ENCODE measurements at regions not wholly inside any gene's neighbourhood (a gene's known extent, or its start where the extent isn't known, plus 50 kb on each side); places are given as distances from the start of the nearest gene placed in this dataset.

GRCh38 chr11:19355601-19356000, 114.9 kb upstream of the E2F8 start:
- Histone ChIP-seq H3K36me3 (ENCODE audit: control insufficient read depth, insufficient read depth, low read length) (no peaks in the 10 kb centered on the region), H3K4me3 (replicated peaks; ENCODE audit: low read depth, low read length) (no peak overlapping the region), H3K27me3 (replicated peaks; ENCODE audit: control insufficient read depth, insufficient read depth, low read length) (no peaks in the 10 kb centered on the region; the same call in 1 of the 2 replicates)
- TF ChIP-seq CTCF (IDR thresholded peaks at IDR 0.05; ENCODE audit: insufficient read depth, low read length, poor library complexity, severe bottlenecking), result no peak
- no peak for DNase-seq (ENCODE audit: extremely low read depth, insufficient read length)

GRCh38 chr11:19353287-19353850, 112.6 kb upstream of the E2F8 start:
- DNase-seq (ENCODE audit: extremely low read depth, insufficient read length), result no peak
- no peak for TF ChIP-seq CTCF (IDR thresholded peaks at IDR 0.05; ENCODE audit: insufficient read depth, low read length, poor library complexity, severe bottlenecking)
- Histone ChIP-seq H3K36me3 (ENCODE audit: control insufficient read depth, insufficient read depth, low read length) (no peaks in the 10 kb centered on the region), H3K27me3 (replicated peaks; ENCODE audit: control insufficient read depth, insufficient read depth, low read length) (no peaks in the 10 kb centered on the region; the same call in 1 of the 2 replicates), H3K4me3 (replicated peaks; ENCODE audit: low read depth, low read length) (no peak overlapping the region)

GRCh38 chr11:19352771-19353160, 112.0 kb upstream of the E2F8 start:
- no peak for DNase-seq (ENCODE audit: extremely low read depth, insufficient read length)
- H3K4me3 ChIP-seq (replicated peaks; ENCODE audit: low read depth, low read length), result no peak overlapping the region
- no peaks in the 10 kb centered on the region for H3K36me3 ChIP-seq (ENCODE audit: control insufficient read depth, insufficient read depth, low read length)
- no peak for TF ChIP-seq CTCF (IDR thresholded peaks at IDR 0.05; ENCODE audit: insufficient read depth, low read length, poor library complexity, severe bottlenecking)
- H3K27me3 ChIP-seq (replicated peaks; ENCODE audit: control insufficient read depth, insufficient read depth, low read length), result no peaks in the 10 kb centered on the region; the same call in 1 of the 2 replicates

GRCh38 chr11:19352072-19352770, 111.5 kb upstream of the E2F8 start:
- no peak for DNase-seq (ENCODE audit: extremely low read depth, insufficient read length)
- no peaks in the 10 kb centered on the region for H3K36me3 ChIP-seq (ENCODE audit: control insufficient read depth, insufficient read depth, low read length)
- no peaks in the 10 kb centered on the region; the same call in 1 of the 2 replicates for H3K27me3 ChIP-seq (replicated peaks; ENCODE audit: control insufficient read depth, insufficient read depth, low read length)
- H3K4me3 ChIP-seq (replicated peaks; ENCODE audit: low read depth, low read length), result no peak overlapping the region
- TF ChIP-seq CTCF (IDR thresholded peaks at IDR 0.05; ENCODE audit: insufficient read depth, low read length, poor library complexity, severe bottlenecking), result no peak

- no peaks in the 10 kb centered on the region; the same call in none of the 2 replicates for H3K27me3 ChIP-seq (replicated peaks; ENCODE audit: control insufficient read depth, insufficient read depth, low read length)
- no peaks in the 10 kb centered on the region for H3K36me3 ChIP-seq (ENCODE audit: control insufficient read depth, insufficient read depth, low read length)
These were observed 110.7 kb upstream of the E2F8 start for GRCh38 chr11:19351426-19351825.

More at GRCh38 chr11:19351426-19351825, 110.7 kb upstream of the E2F8 start:
- TF ChIP-seq CTCF (IDR thresholded peaks at IDR 0.05; ENCODE audit: insufficient read depth, low read length, poor library complexity, severe bottlenecking), result no peak
- no peak for DNase-seq (ENCODE audit: extremely low read depth, insufficient read length)
- H3K4me3 ChIP-seq (replicated peaks; ENCODE audit: low read depth, low read length), result no peak overlapping the region
